ENCODE measurements at regions not wholly inside any gene's neighbourhood (a gene's known extent, or its start where the extent isn't known, plus 50 kb on each side); places are given as distances from the start of the nearest gene placed in this dataset.

- in situ Hi-C loops (cut with MboI; ENCODE audit: low sequenced_read_pairs, unreplicated experiment), result no loop called here
- TF ChIP-seq CTCF (IDR thresholded peaks at IDR 0.05; ENCODE audit: borderline replicate concordance, control extremely low read depth, extremely low read depth, insufficient read depth, missing control alignments), result no peak
- DNase-seq (ENCODE audit: low spot score), result no peak
Observed at GRCh38 chr4:16952896-16953630, 54.6 kb upstream of the LDB2 start.

DNA sequence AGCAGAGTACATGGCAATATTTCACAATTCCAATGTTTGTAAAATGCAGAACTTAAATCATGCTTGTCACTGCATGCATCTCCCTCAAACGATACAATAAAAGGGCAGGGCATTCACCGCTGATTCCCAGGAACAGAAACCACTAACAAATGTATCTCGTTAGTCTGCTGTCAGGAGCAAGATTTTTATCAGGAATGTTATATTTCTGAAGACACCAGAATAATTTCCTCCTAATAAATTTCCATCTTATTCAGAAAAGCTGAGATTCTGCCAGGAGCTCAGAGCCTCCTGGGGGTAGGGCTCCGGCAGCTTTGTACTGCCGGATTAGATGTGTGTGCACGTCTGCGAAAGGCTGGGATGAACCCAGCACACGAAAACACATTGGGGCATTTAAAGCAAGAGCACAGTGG is 54.0 kb upstream of the LDB2 start:
- DNase-seq (ENCODE audit: low spot score), result no peak
- TF ChIP-seq CTCF (IDR thresholded peaks at IDR 0.05; ENCODE audit: borderline replicate concordance, control extremely low read depth, extremely low read depth, insufficient read depth, missing control alignments), result no peak
- in situ Hi-C loops (cut with MboI; ENCODE audit: low sequenced_read_pairs, unreplicated experiment), result no loop called here
